ENCODE measurements at regions not wholly inside any gene's neighbourhood (a gene's known extent, or its start where the extent isn't known, plus 50 kb on each side); places are given as distances from the start of the nearest gene placed in this dataset.

- TF ChIP-seq, protein P1, sequence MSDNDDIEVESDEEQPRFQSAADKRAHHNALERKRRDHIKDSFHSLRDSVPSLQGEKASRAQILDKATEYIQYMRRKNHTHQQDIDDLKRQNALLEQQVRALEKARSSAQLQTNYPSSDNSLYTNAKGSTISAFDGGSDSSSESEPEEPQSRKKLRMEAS (IDR thresholded peaks at IDR 0.05; ENCODE audit: insufficient read depth, insufficient read length): no peak
- no peak for TF ChIP-seq GATA2 (IDR thresholded peaks at IDR 0.05; ENCODE audit: insufficient read depth, insufficient read length, low read depth, low read length)
- no peak for TF ChIP-seq POLR2A (IDR thresholded peaks at IDR 0.05; ENCODE audit: low read depth, low read length)
- peaks cover 7% of the 10 kb centered on the region for H3K9me3 ChIP-seq (replicated peaks; ENCODE audit: control insufficient read depth, insufficient read depth, low read length)
- dilution Hi-C loops (cut with MboI; ENCODE audit: extremely low pct_ligation_motif_present, low sequenced_read_pairs): no loop called here
These were observed 276.8 kb upstream of the C1orf174 start for GRCh38 chr1:4176841-4177240.

DNA sequence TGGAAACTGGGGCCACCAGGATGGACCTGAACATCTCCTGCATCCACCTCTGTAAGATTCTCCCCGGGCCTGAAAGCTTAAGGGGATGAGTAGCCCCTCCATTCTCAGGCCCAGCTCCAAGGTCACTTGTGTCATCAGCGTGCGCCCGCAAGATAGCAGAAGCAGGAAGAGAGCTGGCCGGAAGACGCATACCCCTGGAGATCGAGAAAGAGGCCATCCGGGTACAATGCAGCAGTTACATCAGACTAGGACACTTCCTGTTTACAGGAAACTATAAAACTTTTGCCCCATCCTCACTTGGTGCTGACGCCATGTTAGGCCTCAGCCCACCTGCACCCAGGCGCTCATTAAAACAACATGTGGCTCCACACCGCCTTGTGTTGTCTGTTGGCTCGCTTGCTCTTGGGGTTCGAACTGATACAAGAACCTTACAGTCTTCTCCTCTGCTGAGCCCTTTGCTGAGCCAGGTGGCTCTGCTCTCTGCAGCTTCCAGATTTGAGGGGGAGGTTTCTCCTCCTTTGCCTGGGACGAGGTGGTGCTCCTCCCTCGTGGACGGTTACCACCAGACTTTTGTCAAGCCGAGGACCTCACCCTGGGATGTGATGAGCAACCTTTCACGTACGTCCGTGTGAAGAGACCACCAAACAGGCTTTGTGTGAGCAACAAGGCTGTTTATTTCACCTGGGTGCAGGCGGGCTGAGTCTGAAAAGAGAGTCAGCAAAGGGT is 277.5 kb upstream of the C1orf174 start:
- dilution Hi-C loops (cut with MboI; ENCODE audit: extremely low pct_ligation_motif_present, low sequenced_read_pairs) (no loop called here), intact Hi-C loops (cut with micrococcal nuclease) (no loop called here)
- Histone ChIP-seq H3K9ac (replicated peaks; ENCODE audit: extremely low read depth, insufficient read depth, low read length) (no peak overlapping the region), H3K27ac (ENCODE audit: insufficient read depth, low read depth, low read length) (no peak overlapping the region), H3K36me3 (ENCODE audit: control insufficient read depth in 2 of 2, extremely low read depth in 1 of 2, insufficient read depth in 2 of 2, low read length in 2 of 2) (no peaks in the 10 kb centered on the region), H3K27me3 (ENCODE audit: control insufficient read depth in 2 of 2, insufficient read depth in 2 of 2, low read length in 2 of 2) (no peaks in the 10 kb centered on the region), H3K4me3 (replicated peaks in 1 of 3; ENCODE audit: insufficient read depth in 1 of 3, low read depth in 1 of 3, low read length in 3 of 3) (no peak overlapping the region), H3K79me2 (ENCODE audit: control insufficient read depth, insufficient read depth, low read length) (no peaks in the 10 kb centered on the region), H3K9me3 (replicated peaks; ENCODE audit: control insufficient read depth, insufficient read depth, low read length) (peaks cover 7% of the 10 kb centered on the region), H4K20me1 (replicated peaks; ENCODE audit: control insufficient read depth, extremely low read depth, insufficient read depth, low read length) (no peaks in the 10 kb centered on the region), H3K4me2 (ENCODE audit: insufficient read depth, low read length) (no peak overlapping the region), H3K9me1 (replicated peaks; ENCODE audit: control insufficient read depth, extremely low read depth, insufficient read depth, low read length) (no peaks in the 10 kb centered on the region), H2AFZ (ENCODE audit: low read depth, low read length) (no peak overlapping the region), H3K4me1 (ENCODE audit: control insufficient read depth, extremely low read depth, insufficient read depth, low read length) (no peaks in the 10 kb centered on the region)
- POLR2A ChIA-PET: no interaction called here
- CTCF ChIA-PET: no interaction called here
- FAIRE-seq: no peak
- DNase-seq (ENCODE audit: low read depth, low spot score): no peak
- no TSS peak for BruUV-seq (replicated peaks)
- TF ChIP-seq POLR2A (IDR thresholded peaks at IDR 0.05; ENCODE audit: low read depth, low read length) (no peak), MYC (IDR thresholded peaks at IDR 0.05; ENCODE audit: low read depth, low read length) (no peak), JUN (IDR thresholded peaks at IDR 0.05; ENCODE audit: borderline replicate concordance, insufficient read depth, insufficient read length, low read depth) (no peak), GATA2 (IDR thresholded peaks at IDR 0.05; ENCODE audit: insufficient read depth, insufficient read length, low read depth, low read length) (no peak), FOS (IDR thresholded peaks at IDR 0.05; ENCODE audit: borderline replicate concordance, insufficient read depth, low read length) (no peak), CTCF (IDR thresholded peaks at IDR 0.05; ENCODE audit: extremely low read depth in 1 of 2, insufficient read depth in 1 of 2, low read depth in 1 of 2, low read length in 2 of 2) (no peak), POLR2AphosphoS5 (IDR thresholded peaks at IDR 0.05; ENCODE audit: insufficient read depth, low read depth, low read length) (no peak), EZH2 (IDR thresholded peaks at IDR 0.05; ENCODE audit: borderline replicate concordance, low read depth, low read length, severe bottlenecking) (no peak)
- TF ChIP-seq, protein P1 (IDR thresholded peaks at IDR 0.05; ENCODE audit: insufficient read depth, insufficient read length): no peak

More at GRCh38 chr1:4176841-4177240, 276.8 kb upstream of the C1orf174 start:
- Histone ChIP-seq H3K27ac (ENCODE audit: insufficient read depth, low read depth, low read length) (no peak overlapping the region), H3K79me2 (ENCODE audit: control insufficient read depth, insufficient read depth, low read length) (no peaks in the 10 kb centered on the region), H2AFZ (ENCODE audit: low read depth, low read length) (no peak overlapping the region), H3K4me2 (ENCODE audit: insufficient read depth, low read length) (no peak overlapping the region), H3K27me3 (ENCODE audit: control insufficient read depth in 2 of 2, insufficient read depth in 2 of 2, low read length in 2 of 2) (no peaks in the 10 kb centered on the region), H3K4me1 (ENCODE audit: control insufficient read depth, extremely low read depth, insufficient read depth, low read length) (no peaks in the 10 kb centered on the region), H3K9me1 (replicated peaks; ENCODE audit: control insufficient read depth, extremely low read depth, insufficient read depth, low read length) (no peaks in the 10 kb centered on the region), H4K20me1 (replicated peaks; ENCODE audit: control insufficient read depth, extremely low read depth, insufficient read depth, low read length) (no peaks in the 10 kb centered on the region), H3K4me3 (replicated peaks in 1 of 3; ENCODE audit: insufficient read depth in 1 of 3, low read depth in 1 of 3, low read length in 3 of 3) (no peak overlapping the region), H3K36me3 (ENCODE audit: control insufficient read depth in 2 of 2, extremely low read depth in 1 of 2, insufficient read depth in 2 of 2, low read length in 2 of 2) (no peaks in the 10 kb centered on the region), H3K9ac (replicated peaks; ENCODE audit: extremely low read depth, insufficient read depth, low read length) (no peak overlapping the region)
- FAIRE-seq: no peak
- POLR2A ChIA-PET: no interaction called here
- DNase-seq (ENCODE audit: low read depth, low spot score): no peak
- CTCF ChIA-PET: interaction anchor here (0.6 kb wide), 1 partner anchor 295 kb away, joined by 3 read pairs; no protein-coding TSS in a partner anchor
- intact Hi-C loops (cut with micrococcal nuclease): no loop called here
- BruUV-seq (replicated peaks): no TSS peak
